Activated naive CD4-positive, alpha-beta T cell treated with anti-CD3 and anti-CD28 coated beads, Interleukin-2, amount 10 ng/mL, durations not matched to agents 7 days and 5 days (primary cell): ENCODE measurements at regions not wholly inside any gene's neighbourhood (a gene's known extent, or its start where the extent isn't known, plus 50 kb on each side); places are given as distances from the start of the nearest gene placed in this dataset.

Source experiments
- CTCF ChIA-PET: fragments of 350-600 bp; sonication (Branson Sonifier 250); formaldehyde crosslinking; loops from one replicate; lab custom pipeline; 2021; ENCODE audit warnings: antibody characterized with exemption; lab: Charles Lee
- DNase-seq: peaks from one replicate; pipeline ENCODE4 v3.0.0-alpha.2; 2020
- H3K27ac Mint-ChIP-seq: one replicate; pipeline ENCODE4 v1.8.0; 2021; ENCODE audit warnings: mild to moderate bottlenecking, moderate library complexity, mixed read lengths
- H3K27me3 Mint-ChIP-seq: one replicate; pipeline ENCODE4 v1.8.0; 2021; ENCODE audit warnings: mild to moderate bottlenecking, mixed read lengths
- H3K36me3 Mint-ChIP-seq: one replicate; pipeline ENCODE4 v1.8.0; 2021; ENCODE audit warnings: mixed read lengths
- H3K4me1 Mint-ChIP-seq: one replicate; pipeline ENCODE4 v1.8.0; 2021; ENCODE audit warnings: mixed read lengths
- H3K4me3 Mint-ChIP-seq: one replicate; pipeline ENCODE4 v1.8.0; 2021; ENCODE audit warnings: mild to moderate bottlenecking, moderate library complexity, mixed read lengths
- H3K9me3 Mint-ChIP-seq: one replicate; pipeline ENCODE4 v1.8.0; 2021; ENCODE audit warnings: mixed read lengths

DNA sequence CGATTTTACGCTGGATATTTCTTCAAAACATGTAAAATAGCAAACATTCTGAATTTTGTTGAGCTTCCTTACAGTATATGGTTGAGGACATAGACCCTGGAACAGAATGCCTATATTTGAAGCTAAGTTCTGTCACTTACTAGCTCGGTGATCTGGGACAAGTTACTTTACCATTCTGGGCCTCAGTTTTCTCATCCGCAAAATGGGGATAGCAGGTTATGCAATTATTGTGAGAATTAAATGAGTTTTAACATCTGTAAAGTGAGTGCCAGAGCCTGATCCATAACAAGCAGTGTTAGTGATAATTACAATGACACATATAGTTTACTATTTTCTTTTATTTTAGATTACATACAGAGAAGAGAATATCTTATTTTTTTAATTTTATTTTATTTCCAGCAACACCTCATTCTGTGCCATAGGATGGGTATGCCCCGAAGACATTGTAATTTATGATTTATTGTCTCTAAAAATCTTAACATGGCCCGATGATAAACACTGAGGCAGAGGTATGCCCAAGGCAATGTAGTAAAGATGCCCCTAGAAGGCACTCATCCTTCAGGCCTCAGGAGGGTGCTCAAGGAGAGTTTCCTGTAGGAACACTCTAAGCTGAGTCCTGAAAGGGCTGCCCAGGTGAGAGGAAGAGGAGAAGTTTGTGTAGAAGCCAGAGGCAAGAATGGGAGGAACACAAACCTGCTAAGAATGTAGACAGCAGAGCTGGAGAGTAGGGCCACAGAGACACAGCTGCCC is 250.9 kb downstream of the BCL11A start:
- H3K27me3 Mint-ChIP-seq, result peaks cover 13% of the 10 kb centered on the region
- no peak overlapping the region for H3K4me3 Mint-ChIP-seq
- H3K27ac Mint-ChIP-seq, result no peak overlapping the region
- no peaks in the 10 kb centered on the region for H3K36me3 Mint-ChIP-seq
- no peaks in the 10 kb centered on the region for H3K9me3 Mint-ChIP-seq
- no peak for DNase-seq
- H3K4me1 Mint-ChIP-seq, result no peaks in the 10 kb centered on the region
- CTCF ChIA-PET, result no interaction called here

GRCh38 chr2:60301726-60302125 is 251.7 kb downstream of the BCL11A start:
- DNase-seq, result no peak
- Mint-ChIP-seq H3K27me3 (peaks cover 13% of the 10 kb centered on the region), H3K9me3 (no peaks in the 10 kb centered on the region), H3K4me3 (no peak overlapping the region), H3K36me3 (no peaks in the 10 kb centered on the region), H3K4me1 (no peaks in the 10 kb centered on the region), H3K27ac (no peak overlapping the region)
- CTCF ChIA-PET, result no interaction called here

GRCh38 chr2:60299179-60299578 is 254.3 kb downstream of the BCL11A start:
- H3K36me3 Mint-ChIP-seq, result no peaks in the 10 kb centered on the region
- H3K4me1 Mint-ChIP-seq, result no peaks in the 10 kb centered on the region
- no peak overlapping the region for H3K27ac Mint-ChIP-seq
- DNase-seq, result no peak
- H3K27me3 Mint-ChIP-seq, result peaks cover 14% of the 10 kb centered on the region
- no peak overlapping the region for H3K4me3 Mint-ChIP-seq
- no peaks in the 10 kb centered on the region for H3K9me3 Mint-ChIP-seq
- CTCF ChIA-PET, result no interaction called here

DNA sequence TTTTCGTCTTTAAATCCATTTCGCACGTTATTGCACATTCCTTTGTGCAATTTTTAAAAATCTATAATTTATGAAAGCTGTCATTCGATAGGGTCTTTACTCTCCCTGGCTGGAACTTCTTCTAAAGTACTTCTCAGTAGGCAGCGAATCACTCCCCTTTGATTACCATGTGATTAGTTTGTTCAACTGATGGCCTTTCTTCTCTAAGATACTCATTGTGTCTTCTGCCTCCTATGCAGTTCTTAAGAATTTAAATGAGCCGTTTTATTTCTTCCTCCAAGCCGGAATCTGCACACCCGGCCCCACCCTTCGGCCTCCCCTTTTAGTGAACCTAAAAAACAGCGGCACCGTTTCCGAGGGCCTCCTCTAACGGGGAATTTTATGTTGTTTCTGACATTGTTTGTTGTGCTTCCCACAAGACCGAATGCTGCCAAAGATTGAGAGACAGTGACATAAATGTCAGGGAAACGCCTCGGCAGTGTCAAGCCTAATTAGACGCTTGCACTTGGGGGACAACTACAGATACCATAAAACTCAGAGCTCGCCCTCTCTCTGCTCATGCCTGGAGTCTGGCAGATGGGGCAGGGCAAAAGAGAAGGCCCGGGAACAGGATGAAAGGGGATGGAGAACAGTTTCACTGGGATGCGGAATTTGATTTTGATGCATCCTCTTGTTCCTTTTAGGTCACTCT is 255.3 kb downstream of the BCL11A start:
- DNase-seq, result no peak
- Mint-ChIP-seq H3K9me3 (no peaks in the 10 kb centered on the region), H3K27ac (no peak overlapping the region), H3K4me3 (no peak overlapping the region), H3K27me3 (peaks cover 14% of the 10 kb centered on the region), H3K4me1 (no peaks in the 10 kb centered on the region), H3K36me3 (no peaks in the 10 kb centered on the region)
- CTCF ChIA-PET, result interaction anchor here (0.6 kb wide), 1 partner anchor 200 kb away, joined by 3 read pairs; no protein-coding TSS in a partner anchor

- H3K27ac Mint-ChIP-seq, result no peak overlapping the region
- H3K9me3 Mint-ChIP-seq, result no peaks in the 10 kb centered on the region
- H3K4me1 Mint-ChIP-seq, result no peaks in the 10 kb centered on the region
- CTCF ChIA-PET, result interaction anchor here (0.6 kb wide), 1 partner anchor 201 kb away, joined by 3 read pairs; no protein-coding TSS in a partner anchor
- peaks cover 13% of the 10 kb centered on the region for H3K27me3 Mint-ChIP-seq
- no peak overlapping the region for H3K4me3 Mint-ChIP-seq
- no peaks in the 10 kb centered on the region for H3K36me3 Mint-ChIP-seq
- no peak for DNase-seq
These were observed 256.0 kb downstream of the BCL11A start for GRCh38 chr2:60297296-60298005.

DNA sequence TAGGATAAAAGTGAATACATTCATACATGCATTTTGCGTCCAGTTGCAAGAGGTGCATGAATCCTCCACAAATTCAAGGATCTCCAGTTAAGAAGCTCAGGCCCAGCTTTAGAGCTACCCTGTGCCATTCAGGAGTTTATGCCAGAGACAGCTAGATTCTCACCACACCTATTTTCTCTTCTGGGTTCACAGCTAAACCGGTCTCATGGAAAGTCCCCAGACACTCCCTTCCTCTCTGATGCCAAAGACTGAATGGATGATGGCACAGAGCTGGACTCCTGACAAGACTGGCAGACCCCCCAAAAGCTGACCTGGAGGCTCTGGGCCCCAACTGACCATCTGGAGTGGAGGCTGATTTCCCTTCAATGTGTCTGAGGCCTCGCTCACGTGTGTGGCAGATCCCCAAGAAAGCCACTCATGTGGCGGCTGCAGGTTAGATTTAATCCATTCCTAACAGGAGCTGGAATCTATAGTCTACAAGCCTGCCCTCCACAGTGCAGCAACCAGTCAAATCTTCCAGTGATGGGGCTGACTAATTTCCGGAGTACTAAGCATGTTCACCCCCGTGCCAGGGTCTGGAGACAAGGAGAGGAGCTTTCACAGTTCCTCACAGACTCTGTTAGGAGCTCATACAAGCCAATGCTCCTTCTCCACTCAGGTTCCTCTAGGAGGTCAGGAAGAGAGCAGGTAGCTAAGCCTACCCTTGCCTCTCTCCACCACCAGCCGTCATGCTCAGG is 257.1 kb downstream of the BCL11A start:
- DNase-seq, result no peak
- H3K4me3 Mint-ChIP-seq, result no peak overlapping the region
- no peak overlapping the region for H3K27ac Mint-ChIP-seq
- H3K9me3 Mint-ChIP-seq, result no peaks in the 10 kb centered on the region
- H3K36me3 Mint-ChIP-seq, result no peaks in the 10 kb centered on the region
- CTCF ChIA-PET, result no interaction called here
- peaks cover 13% of the 10 kb centered on the region for H3K27me3 Mint-ChIP-seq
- H3K4me1 Mint-ChIP-seq, result no peaks in the 10 kb centered on the region

GRCh38 chr2:60295636-60295962 is 257.9 kb downstream of the BCL11A start:
- no peak for DNase-seq
- Mint-ChIP-seq H3K36me3 (no peaks in the 10 kb centered on the region), H3K4me1 (no peaks in the 10 kb centered on the region), H3K27me3 (peaks cover 13% of the 10 kb centered on the region), H3K27ac (no peak overlapping the region), H3K9me3 (no peaks in the 10 kb centered on the region), H3K4me3 (no peak overlapping the region)
- CTCF ChIA-PET, result no interaction called here

DNA sequence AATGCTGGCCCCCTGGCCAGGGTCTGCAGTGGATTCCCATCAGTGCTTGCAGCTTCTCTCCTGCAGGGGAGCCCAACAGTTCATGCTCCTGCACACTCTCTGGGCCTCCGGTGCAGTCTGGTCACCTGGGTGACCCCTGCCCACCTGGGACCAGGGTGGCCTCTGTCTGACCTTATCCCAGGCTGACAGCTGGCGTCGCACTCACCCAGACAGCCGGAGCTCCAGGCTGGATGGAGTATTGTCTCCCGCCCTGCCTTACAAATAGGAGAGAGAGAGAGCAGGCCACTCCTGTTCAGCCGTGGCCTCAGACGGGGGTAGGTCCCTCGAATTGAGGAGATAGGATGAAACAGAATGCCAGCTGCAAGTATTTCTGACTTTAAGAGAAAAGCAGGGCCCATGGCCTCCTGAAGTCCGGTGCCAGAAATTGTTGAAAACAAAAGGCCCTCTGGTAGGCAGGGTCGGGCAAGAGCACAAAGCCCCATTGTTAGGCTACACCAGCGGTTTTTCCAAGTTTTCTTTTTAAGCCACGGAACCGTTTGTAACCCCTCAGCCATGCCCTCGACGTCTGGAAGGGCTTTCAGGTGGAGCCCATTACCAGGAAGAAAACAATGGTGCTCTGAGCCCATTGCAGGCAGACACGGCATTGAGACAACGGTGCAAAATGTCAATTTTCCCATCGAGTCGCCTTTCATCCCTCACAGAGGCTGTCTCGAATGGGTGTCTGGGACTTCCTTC is 258.4 kb downstream of the BCL11A start:
- CTCF ChIA-PET, result no interaction called here
- Mint-ChIP-seq H3K27ac (no peak overlapping the region), H3K36me3 (no peaks in the 10 kb centered on the region), H3K27me3 (peaks cover 13% of the 10 kb centered on the region), H3K4me1 (no peaks in the 10 kb centered on the region), H3K4me3 (no peak overlapping the region), H3K9me3 (no peaks in the 10 kb centered on the region)
- no peak for DNase-seq

DNA sequence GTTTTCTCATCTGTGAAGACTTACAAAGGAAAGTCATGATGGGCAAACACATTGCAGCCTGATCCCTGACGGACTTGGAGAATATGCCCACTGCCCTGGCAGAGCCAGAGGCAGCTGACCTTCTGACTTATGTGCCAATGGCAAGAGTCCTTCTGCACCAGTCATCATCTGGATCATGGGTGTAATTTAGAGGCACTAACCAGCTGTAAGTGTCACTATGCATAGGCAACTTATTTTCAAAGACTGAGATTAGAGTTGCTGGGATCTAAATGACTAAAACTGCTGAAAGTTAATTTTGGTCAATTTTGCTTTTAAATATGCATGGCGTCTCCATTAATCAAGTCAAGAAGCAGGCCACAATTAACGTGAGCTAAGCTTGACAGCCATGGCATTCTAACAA is 261.2 kb downstream of the BCL11A start:
- Mint-ChIP-seq H3K9me3 (no peaks in the 10 kb centered on the region), H3K36me3 (no peaks in the 10 kb centered on the region), H3K4me1 (no peaks in the 10 kb centered on the region), H3K27ac (no peak overlapping the region), H3K27me3 (peaks cover 9% of the 10 kb centered on the region), H3K4me3 (no peak overlapping the region)
- no peak for DNase-seq
- CTCF ChIA-PET, result no interaction called here

DNA sequence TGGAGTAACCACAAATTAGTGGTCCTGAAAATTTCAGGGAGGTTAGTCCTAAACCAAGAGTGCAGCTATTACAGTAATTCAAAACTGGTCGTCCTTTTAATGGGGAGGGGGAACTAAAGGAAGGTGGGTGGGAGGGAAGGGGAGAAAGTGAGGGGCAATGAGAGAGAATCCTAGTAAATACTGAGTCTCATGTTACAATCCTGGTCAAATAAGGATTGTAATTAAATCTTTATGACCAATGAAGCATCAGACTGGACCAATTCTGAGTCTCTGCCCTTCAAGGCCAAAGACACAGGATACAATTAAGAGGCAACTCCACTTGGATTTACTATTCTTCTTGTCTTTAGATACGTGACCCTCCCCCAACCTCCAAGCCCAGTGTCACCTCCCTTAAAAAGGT is 262.9 kb downstream of the BCL11A start:
- Mint-ChIP-seq H3K36me3 (no peaks in the 10 kb centered on the region), H3K4me3 (no peak overlapping the region), H3K4me1 (no peaks in the 10 kb centered on the region), H3K27ac (no peak overlapping the region), H3K27me3 (peaks cover 3% of the 10 kb centered on the region), H3K9me3 (no peaks in the 10 kb centered on the region)
- CTCF ChIA-PET, result no interaction called here
- no peak for DNase-seq

- no peaks in the 10 kb centered on the region for H3K36me3 Mint-ChIP-seq
- CTCF ChIA-PET, result no interaction called here
- H3K9me3 Mint-ChIP-seq, result no peaks in the 10 kb centered on the region
These were observed 267.7 kb downstream of the BCL11A start for GRCh38 chr2:60285626-60286316.

GRCh38 chr2:60283626-60284025 is 269.8 kb downstream of the BCL11A start:
- H3K4me3 Mint-ChIP-seq, result no peak overlapping the region
- no peak overlapping the region for H3K27ac Mint-ChIP-seq
- H3K4me1 Mint-ChIP-seq, result no peaks in the 10 kb centered on the region
- no peak for DNase-seq
- H3K9me3 Mint-ChIP-seq, result no peaks in the 10 kb centered on the region
- no peaks in the 10 kb centered on the region for H3K27me3 Mint-ChIP-seq
- CTCF ChIA-PET, result no interaction called here
- no peaks in the 10 kb centered on the region for H3K36me3 Mint-ChIP-seq

More at GRCh38 chr2:60285626-60286316, 267.7 kb downstream of the BCL11A start:
- Mint-ChIP-seq H3K27ac (no peak overlapping the region), H3K27me3 (no peaks in the 10 kb centered on the region), H3K4me3 (no peak overlapping the region), H3K4me1 (no peaks in the 10 kb centered on the region)
- no peak for DNase-seq

GRCh38 chr2:60282886-60283285 is 270.6 kb downstream of the BCL11A start:
- H3K27me3 Mint-ChIP-seq, result peaks cover 3% of the 10 kb centered on the region
- H3K36me3 Mint-ChIP-seq, result no peaks in the 10 kb centered on the region
- DNase-seq, result no peak
- no peaks in the 10 kb centered on the region for H3K4me1 Mint-ChIP-seq
- no peak overlapping the region for H3K4me3 Mint-ChIP-seq
- no peak overlapping the region for H3K27ac Mint-ChIP-seq
- no peaks in the 10 kb centered on the region for H3K9me3 Mint-ChIP-seq
- CTCF ChIA-PET, result no interaction called here
